ENCODE measurements at regions not wholly inside any gene's neighbourhood (a gene's known extent, or its start where the extent isn't known, plus 50 kb on each side); places are given as distances from the start of the nearest gene placed in this dataset.

GRCh38 chr18:73514449-73514848 lies 633.2 kb downstream of the FBXO15 start:
- no peak overlapping the region for H3K4me3 ChIP-seq
- H3K27ac ChIP-seq, result no peak overlapping the region
- intact Hi-C loops (cut with DNase I), result no loop called here
- no peak for DNase-seq (ENCODE audit: low spot score in 2 of 2)
- no peaks in the 10 kb centered on the region for H3K36me3 ChIP-seq
- no peaks in the 10 kb centered on the region for H3K27me3 ChIP-seq
- no peak for TF ChIP-seq CTCF (IDR thresholded peaks at IDR 0.05)
- no peaks in the 10 kb centered on the region for H3K4me1 ChIP-seq
- H3K9me3 ChIP-seq, result no peaks in the 10 kb centered on the region

- no peak for TF ChIP-seq CTCF (IDR thresholded peaks at IDR 0.05)
- no peaks in the 10 kb centered on the region for H3K4me1 ChIP-seq
These were observed 635.7 kb downstream of the FBXO15 start for GRCh38 chr18:73511771-73512503.

GRCh38 chr18:73509460-73509859 lies 638.2 kb downstream of the FBXO15 start:
- TF ChIP-seq CTCF (IDR thresholded peaks at IDR 0.05), result no peak
- Histone ChIP-seq H3K9me3 (no peaks in the 10 kb centered on the region), H3K27me3 (no peaks in the 10 kb centered on the region), H3K36me3 (no peaks in the 10 kb centered on the region), H3K27ac (no peak overlapping the region), H3K4me3 (no peak overlapping the region), H3K4me1 (no peaks in the 10 kb centered on the region)
- no peak for DNase-seq (ENCODE audit: low spot score in 2 of 2)
- intact Hi-C loops (cut with DNase I), result no loop called here

More at GRCh38 chr18:73511771-73512503, 635.7 kb downstream of the FBXO15 start:
- intact Hi-C loops (cut with DNase I), result no loop called here
- H3K36me3 ChIP-seq, result no peaks in the 10 kb centered on the region
- H3K9me3 ChIP-seq, result no peaks in the 10 kb centered on the region
- no peak overlapping the region for H3K4me3 ChIP-seq
- H3K27me3 ChIP-seq, result no peaks in the 10 kb centered on the region
- no peak overlapping the region for H3K27ac ChIP-seq
- DNase-seq (ENCODE audit: low spot score in 2 of 2), result no peak

DNA sequence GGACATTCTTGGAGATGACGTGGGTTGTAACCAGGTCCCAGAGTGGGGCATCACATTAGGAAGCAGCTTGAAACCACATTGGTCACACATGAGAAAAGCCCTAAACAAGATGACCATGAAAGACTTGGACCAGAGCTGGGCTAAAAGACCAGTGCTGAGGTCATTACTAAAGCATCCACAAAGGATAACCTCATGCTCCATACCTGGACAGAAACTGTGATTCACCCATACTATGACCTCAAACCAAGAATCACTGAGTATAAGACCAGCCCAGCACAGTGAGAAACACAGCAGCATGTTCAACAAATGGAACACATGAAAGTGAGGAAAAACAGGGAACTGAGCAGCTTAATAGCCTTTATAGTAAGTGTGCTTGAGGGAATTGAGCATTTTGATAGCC lies 635.5 kb upstream of the NETO1 start:
- Histone ChIP-seq H3K36me3 (no peaks in the 10 kb centered on the region), H3K9me3 (no peaks in the 10 kb centered on the region), H3K27me3 (no peaks in the 10 kb centered on the region), H3K4me3 (no peak overlapping the region), H3K4me1 (no peaks in the 10 kb centered on the region), H3K27ac (no peak overlapping the region)
- intact Hi-C loops (cut with DNase I), result no loop called here
- no peak for DNase-seq (ENCODE audit: low spot score in 2 of 2)
- TF ChIP-seq CTCF (IDR thresholded peaks at IDR 0.05), result no peak

DNA sequence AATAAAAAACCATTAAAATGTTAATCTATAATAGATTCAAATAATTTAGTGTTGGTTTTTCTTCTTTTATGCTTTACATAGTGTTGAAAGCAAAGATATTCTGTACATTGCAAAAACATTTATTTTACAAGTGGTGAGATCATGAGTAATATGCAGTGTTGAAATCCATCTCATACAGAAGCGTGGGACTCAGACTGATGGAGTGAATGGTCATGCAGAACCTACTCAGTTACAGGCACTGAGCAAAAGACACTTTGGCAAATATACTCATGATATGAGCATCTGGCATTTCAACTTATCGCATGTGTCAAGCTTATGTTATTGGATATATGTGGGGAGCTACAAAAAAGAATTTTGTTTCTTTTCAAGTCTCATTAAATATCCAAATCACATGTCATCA lies 620.2 kb upstream of the NETO1 start:
- no peak for TF ChIP-seq CTCF (IDR thresholded peaks at IDR 0.05)
- no peak for DNase-seq (ENCODE audit: low spot score in 2 of 2)
- H3K4me1 ChIP-seq, result no peaks in the 10 kb centered on the region

GRCh38 chr18:73485166-73485565 lies 617.4 kb upstream of the NETO1 start:
- Histone ChIP-seq H3K4me1 (no peaks in the 10 kb centered on the region), H3K27ac (no peak overlapping the region), H3K9me3 (no peaks in the 10 kb centered on the region), H3K27me3 (no peaks in the 10 kb centered on the region), H3K36me3 (no peaks in the 10 kb centered on the region), H3K4me3 (no peak overlapping the region)
- TF ChIP-seq CTCF (IDR thresholded peaks at IDR 0.05), result no peak
- no peak for DNase-seq (ENCODE audit: low spot score in 2 of 2)
- intact Hi-C loops (cut with DNase I), result no loop called here

More for the DNA sequence above, 620.2 kb upstream of the NETO1 start:
- Histone ChIP-seq H3K4me3 (no peak overlapping the region), H3K27me3 (no peaks in the 10 kb centered on the region), H3K36me3 (no peaks in the 10 kb centered on the region), H3K9me3 (no peaks in the 10 kb centered on the region), H3K27ac (no peak overlapping the region)
- intact Hi-C loops (cut with DNase I), result no loop called here

All from ascending aorta (tissue), 2 donors.